ENCODE measurements at regions not wholly inside any gene's neighbourhood (a gene's known extent, or its start where the extent isn't known, plus 50 kb on each side); places are given as distances from the start of the nearest gene placed in this dataset.
A peak's percentile ranks its signal among the peaks of the same experiment; 100 is the strongest.
"Not testable (repeated sequence)": the region's sequence is repeated elsewhere in the genome, so short reads cannot be mapped to it uniquely, and the experiment has no call there.

GRCh38 chr16:29156511-29156910, 171.7 kb downstream of the LAT start:
- DNase-seq = no peak

DNA sequence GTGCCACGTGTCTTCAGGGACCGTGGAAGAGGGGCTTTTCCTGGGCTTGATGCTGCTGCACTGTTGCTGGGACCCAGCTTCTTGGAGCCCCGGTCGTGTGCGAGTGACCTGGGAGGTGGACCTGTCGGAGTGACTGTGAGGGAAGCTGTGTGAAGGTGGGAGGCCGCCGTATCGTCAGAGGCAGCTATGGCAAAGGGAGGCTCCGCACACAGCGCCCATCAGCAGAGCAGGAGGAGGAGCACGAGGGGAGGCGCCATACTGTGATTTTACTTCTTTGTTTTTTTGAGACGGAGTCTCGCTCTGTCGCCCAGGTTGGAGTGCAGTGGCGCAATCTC, 171.0 kb downstream of the LAT start:
- not testable (repeated sequence) for DNase-seq

GRCh38 chr16:29155131-29155865, 170.4 kb downstream of the LAT start:
- not testable (repeated sequence) for DNase-seq

GRCh38 chr16:29154676-29155121, 169.8 kb downstream of the LAT start:
- DNase-seq = peak; percentile 47

- peak; percentile 49 for DNase-seq
Observed at GRCh38 chr16:29154088-29154487, 169.2 kb downstream of the LAT start.

- DNase-seq = not testable (repeated sequence)
Observed at GRCh38 chr16:29153307-29153706, 168.5 kb downstream of the LAT start.

- not testable (repeated sequence) for DNase-seq
Observed at GRCh38 chr16:29152544-29153031, 167.7 kb downstream of the LAT start.

- no peak for DNase-seq
Observed at GRCh38 chr16:29151317-29151716, 166.5 kb downstream of the LAT start.

- DNase-seq = not testable (repeated sequence)
Observed at GRCh38 chr16:29149912-29150311, 165.1 kb downstream of the LAT start.

GRCh38 chr16:29148867-29149272, 164.0 kb downstream of the LAT start:
- DNase-seq = no peak

DNA sequence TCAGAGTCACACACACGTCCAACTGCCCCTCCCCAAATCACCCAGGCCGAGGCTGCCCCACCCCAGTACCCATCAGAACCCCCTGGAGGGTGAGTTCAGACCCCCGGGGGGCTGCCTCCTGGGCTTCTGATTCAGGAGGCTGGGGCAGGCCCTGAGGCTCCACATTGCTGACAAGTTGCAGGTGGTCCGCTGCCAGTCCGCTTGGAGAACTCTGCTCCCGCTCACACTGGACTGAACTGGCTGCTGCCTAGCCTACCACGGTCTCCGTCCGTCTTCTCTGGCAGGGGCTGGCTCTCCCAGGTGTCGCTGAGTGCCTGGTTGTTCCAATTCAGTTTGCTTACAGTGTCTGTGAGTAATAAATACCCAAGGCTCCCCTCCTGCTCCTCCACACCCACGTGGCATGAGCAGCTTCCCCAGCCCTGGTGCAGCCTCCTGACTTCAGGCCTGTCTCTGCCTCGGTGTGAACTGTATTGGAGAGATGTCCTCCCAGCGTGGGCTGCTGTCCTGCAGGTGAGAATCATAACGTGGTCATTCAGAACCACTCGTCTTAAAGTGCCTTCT, 163.4 kb downstream of the LAT start:
- no peak for DNase-seq

- DNase-seq = not testable (repeated sequence)
Observed at GRCh38 chr16:29147710-29148109, 162.9 kb downstream of the LAT start.

GRCh38 chr16:29146808-29147643, 162.2 kb downstream of the LAT start:
- DNase-seq = not testable (repeated sequence)

DNA sequence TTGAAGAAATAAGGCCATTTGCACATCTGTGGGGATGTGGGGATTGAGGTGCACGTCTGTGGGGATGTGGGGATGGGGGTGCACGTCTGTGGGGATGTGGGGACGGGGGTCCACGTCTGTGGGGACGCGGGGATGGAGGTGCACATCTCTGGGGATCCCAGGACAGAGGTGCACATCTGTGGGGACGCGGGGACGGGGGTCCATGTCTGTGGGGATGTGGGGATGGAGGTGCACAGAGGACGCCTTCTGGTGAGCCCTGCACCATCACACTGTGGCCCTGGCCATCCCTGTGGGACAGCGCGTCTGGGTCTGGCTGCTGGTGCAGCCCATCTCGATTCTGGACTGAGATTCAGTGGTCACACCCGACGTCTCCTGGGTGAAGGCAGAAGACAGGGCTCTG, 161.4 kb downstream of the LAT start:
- DNase-seq = no peak

GRCh38 chr16:29145486-29146225, 160.8 kb downstream of the LAT start:
- not testable (repeated sequence) for DNase-seq

DNA sequence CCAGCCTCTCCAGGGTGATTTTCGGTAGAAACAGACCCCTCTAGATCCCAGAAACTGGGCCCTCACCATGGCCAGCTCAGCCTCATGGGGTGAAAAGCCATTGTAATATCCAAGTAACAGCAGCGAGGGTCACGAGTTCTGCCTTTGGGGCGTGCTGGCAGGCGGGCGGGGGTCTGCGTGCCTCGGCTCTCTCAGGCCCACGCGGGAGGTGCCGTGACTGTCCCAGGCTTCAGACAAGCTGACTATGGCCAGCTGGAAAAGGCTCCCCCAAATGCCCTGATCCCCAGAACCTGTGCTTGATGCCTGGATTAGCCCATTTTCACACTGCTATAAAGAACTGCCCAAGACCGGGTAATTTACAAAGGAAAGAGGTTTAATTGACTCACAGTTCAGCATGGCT, 160.2 kb downstream of the LAT start:
- not testable (repeated sequence) for DNase-seq

GRCh38 chr16:29144669-29145062, 159.8 kb downstream of the LAT start:
- DNase-seq = not testable (repeated sequence)

DNA sequence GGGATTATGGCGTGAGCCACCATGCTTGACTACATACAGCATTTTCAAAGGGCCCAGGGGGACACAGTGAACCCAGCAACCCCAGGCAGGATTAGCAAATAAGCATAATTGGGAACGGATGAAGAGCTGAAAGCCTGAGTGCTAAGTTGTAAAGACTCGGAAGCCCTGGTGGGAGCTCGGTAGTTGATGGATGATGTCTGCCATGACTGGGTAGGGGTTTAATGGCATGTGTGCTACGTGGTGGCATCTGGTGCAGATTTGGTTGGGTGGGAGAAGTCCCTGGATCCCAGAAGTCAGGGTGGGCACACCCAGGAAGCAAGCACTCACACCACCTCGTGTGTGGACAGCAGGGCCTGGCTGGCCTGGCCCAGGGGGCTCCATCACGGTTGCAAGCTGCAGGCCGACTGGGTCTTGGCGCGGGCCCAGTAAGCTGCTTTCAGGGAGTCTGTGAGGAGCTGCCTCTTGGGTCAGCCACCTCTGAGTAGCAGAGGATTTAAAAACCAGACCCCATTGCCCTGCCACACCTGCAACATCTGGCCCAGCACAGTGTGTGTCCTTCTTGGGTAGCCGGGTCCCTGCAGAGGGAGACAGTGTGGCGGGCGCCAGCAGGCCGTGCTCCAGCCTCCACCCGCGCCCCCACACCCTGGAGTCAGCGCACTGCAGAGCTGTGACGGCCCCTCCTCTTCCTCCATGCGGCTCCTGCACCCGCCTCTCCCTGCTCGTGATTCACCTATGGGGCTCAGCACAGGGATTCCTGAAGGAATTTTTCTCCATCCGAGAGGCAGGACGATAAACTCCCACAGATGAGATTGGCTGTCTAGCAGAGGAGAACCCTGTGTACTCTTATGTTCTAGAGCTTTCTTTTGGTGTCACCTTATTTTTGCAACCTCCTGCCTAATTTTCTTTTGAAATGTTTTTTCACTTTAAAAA, 159.2 kb downstream of the LAT start:
- not testable (repeated sequence) for DNase-seq

DNA sequence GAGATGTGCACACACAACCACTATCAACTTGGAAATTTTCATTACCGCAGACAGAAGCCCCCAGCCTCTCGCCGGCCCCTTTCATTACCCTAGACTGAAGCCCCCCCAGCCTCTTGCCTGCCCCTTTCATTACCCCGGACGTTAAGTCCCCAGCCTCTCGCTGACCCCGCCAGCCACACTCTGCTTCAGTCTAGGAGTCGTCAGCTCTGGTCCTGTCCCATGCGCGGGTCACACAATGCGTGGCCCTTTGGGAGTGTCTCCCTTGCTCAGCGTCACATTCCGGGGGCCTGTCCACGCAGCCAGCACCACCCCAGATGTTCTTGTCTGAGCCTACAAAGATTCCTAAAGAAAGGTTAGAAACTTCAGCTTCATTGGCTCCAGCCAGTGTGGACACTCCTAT, 157.7 kb downstream of the LAT start:
- DNase-seq = not testable (repeated sequence)

DNA sequence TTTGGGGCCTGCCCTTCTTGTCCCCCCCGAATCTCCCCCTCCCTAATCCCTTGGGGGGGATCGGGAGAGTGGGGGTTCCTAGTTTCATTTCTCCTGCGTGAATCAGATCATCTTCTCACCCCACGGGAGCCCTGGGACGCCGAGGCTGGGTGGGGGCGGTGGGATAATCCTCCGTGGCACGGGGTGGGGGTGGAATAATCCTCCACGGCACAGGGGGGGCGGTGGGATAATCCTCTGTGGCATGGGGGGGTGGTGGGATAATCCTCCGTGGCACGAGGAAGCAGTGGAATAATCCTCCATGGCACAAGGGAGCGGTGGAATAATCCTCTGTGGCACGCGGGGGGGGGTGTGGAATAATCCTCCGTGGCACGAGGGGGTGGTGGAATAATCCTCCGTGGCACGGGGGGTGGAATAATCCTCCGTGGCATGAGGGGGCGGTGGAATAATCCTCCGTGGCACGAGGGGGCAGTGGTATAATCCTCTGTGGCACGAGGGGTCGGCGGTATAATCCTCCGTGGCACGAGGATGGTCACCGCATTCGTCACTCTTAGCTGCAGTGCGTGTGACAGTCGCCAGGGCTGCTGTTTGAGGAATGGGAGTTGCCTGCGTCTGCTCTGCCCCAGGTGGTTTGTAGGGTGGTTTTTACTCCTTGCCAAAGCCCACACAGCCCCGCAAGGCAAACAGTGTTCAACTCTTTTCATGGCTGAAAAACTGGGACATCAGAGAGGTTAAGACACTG, 156.9 kb downstream of the LAT start:
- DNase-seq = no peak

DNA sequence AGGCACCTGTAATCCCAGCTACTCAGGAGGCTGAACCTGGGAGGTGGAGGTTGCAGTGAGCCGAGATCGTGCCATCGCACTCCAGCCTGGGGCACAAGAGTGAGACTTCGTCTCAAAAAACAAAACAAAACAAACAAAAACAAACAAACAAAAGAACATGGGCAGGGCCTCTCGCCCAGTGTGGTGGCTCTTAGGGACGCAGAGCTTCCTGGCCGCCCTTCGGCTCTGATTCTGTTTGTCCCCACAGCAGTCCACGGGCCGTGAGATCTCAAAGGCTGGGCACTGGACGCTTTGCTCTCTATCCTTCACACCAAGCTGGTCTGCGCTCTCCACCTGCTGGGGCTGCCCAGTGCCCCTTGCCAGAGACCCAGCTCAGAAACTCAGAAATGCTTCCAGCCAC, 156.3 kb downstream of the LAT start:
- not testable (repeated sequence) for DNase-seq

Measured in DMS79 treated with DMSO at 0.1 percent for 48 hours (cell line).